CD8-positive, alpha-beta memory T cell (primary cell): ENCODE measurements at regions not wholly inside any gene's neighbourhood (a gene's known extent, or its start where the extent isn't known, plus 50 kb on each side); places are given as distances from the start of the nearest gene placed in this dataset.

ENCODE experiments used
- CTCF ChIA-PET: fragments of 350-600 bp; sonication (Branson Sonifier 250); formaldehyde crosslinking; loops from one replicate; lab custom pipeline; 2021; ENCODE audit warnings: antibody characterized with exemption; lab: Charles Lee
- POLR2A ChIA-PET: fragments of 350-600 bp; sonication (Branson Sonifier 250); formaldehyde crosslinking; loops from one replicate; lab custom pipeline; 2021; ENCODE audit warnings: antibody characterized with exemption; lab: Charles Lee
- DNase-seq, 5 donors: peaks; one replicate each; pipeline versions ENCODE4 v3.0.0 to v3.0.0-alpha.2; 2020 to 2022; ENCODE audit warnings: mixed read lengths in 1 of 5
- H3K27ac ChIP-seq: one replicate; pipeline ENCODE4 v1.7.0; 2013; ENCODE audit warnings: low read depth, mild to moderate bottlenecking, low read length, moderate library complexity
- H3K27me3 ChIP-seq: 2 replicates; pipeline ENCODE4 v1.7.0; 2013; ENCODE audit warnings: low read length, mild to moderate bottlenecking; ENCODE audit not compliant: insufficient read depth, poor library complexity, severe bottlenecking
- H3K36me3 ChIP-seq: 2 replicates; pipeline ENCODE4 v1.7.0; 2013; ENCODE audit warnings: mild to moderate bottlenecking, low read length, moderate library complexity; ENCODE audit not compliant: insufficient read depth
- H3K4me1 ChIP-seq: 2 replicates; pipeline ENCODE4 v1.7.0; 2013; ENCODE audit warnings: mild to moderate bottlenecking, low read length, moderate library complexity; ENCODE audit not compliant: insufficient read depth
- H3K4me3 ChIP-seq: 2 replicates; pipeline ENCODE4 v1.7.0; 2013; ENCODE audit warnings: mild to moderate bottlenecking, low read length
- H3K9me3 ChIP-seq: 2 replicates; pipeline ENCODE4 v1.7.0; 2013; ENCODE audit warnings: mild to moderate bottlenecking, low read length
- H3K27ac Mint-ChIP-seq, 8 donors: one replicate each; pipeline ENCODE4 v1.8.0; 2020 to 2021; ENCODE audit warnings: mixed read lengths in 8 of 8, mild to moderate bottlenecking in 6 of 8, inconsistent platforms in 3 of 8, moderate library complexity in 3 of 8
- H3K27me3 Mint-ChIP-seq, 2 donors: one replicate each; pipeline ENCODE4 v1.8.0; 2020 to 2021; ENCODE audit warnings: mixed read lengths in 2 of 2, mild to moderate bottlenecking in 1 of 2, moderate library complexity in 1 of 2
- H3K36me3 Mint-ChIP-seq, 3 donors: one replicate each; pipeline ENCODE4 v1.8.0; 2020 to 2021; ENCODE audit warnings: mixed read lengths in 3 of 3, inconsistent platforms in 1 of 3, mild to moderate bottlenecking in 1 of 3
- H3K4me1 Mint-ChIP-seq, 3 donors: one replicate each; pipeline ENCODE4 v1.8.0; 2020 to 2021; ENCODE audit warnings: mixed read lengths in 3 of 3, inconsistent platforms in 1 of 3, mild to moderate bottlenecking in 1 of 3
- H3K4me3 Mint-ChIP-seq, 7 donors: one replicate each; pipeline ENCODE4 v1.8.0; 2020 to 2021; ENCODE audit warnings: mixed read lengths in 7 of 7, mild to moderate bottlenecking in 6 of 7, moderate library complexity in 4 of 7, inconsistent platforms in 2 of 7
- H3K9me3 Mint-ChIP-seq, 5 donors: one replicate each; pipeline ENCODE4 v1.8.0; 2020 to 2022; ENCODE audit warnings: mixed read lengths in 5 of 5, mild to moderate bottlenecking in 3 of 5, moderate library complexity in 2 of 5, inconsistent platforms in 1 of 5

DNA sequence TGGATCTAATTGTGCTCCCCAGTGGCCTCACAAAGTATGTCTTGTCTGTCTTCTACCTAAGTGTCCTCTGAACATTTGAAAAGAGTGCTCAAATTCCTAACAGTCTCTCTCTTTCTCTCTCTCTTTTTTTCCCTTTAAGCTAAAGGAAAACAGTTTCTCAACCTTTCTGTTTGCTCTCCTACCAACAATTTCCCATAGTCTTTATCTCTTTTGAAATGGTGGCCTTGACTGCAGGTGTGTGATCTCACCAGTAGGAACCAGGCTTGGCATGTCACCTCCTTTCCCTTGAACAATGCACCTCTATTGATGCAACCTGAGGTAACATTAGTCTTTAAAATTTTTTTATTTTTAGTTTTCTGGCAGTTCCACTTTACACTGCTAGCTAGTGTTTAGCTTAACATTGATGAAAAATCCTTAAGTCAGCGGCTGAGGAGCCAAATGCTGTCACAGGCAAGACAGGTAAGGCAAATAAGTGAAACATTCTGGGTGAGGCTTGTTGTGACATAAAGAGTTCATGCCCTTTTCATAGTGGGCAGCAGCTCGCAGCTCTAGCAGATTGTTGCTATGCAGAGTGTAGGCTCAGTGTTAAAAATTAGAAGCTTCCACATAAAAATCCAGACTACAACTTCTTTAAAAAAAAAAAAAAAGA, 273.4 kb downstream of the HAPSTR1 start:
- CTCF ChIA-PET: no interaction called here
- no peaks in the 10 kb centered on the region for H3K9me3 ChIP-seq
- no peaks in the 10 kb centered on the region for H3K27me3 ChIP-seq
- no peak overlapping the region for H3K27ac ChIP-seq
- no peak overlapping the region for H3K4me3 ChIP-seq
- H3K27me3 Mint-ChIP-seq: peaks cover 0 to 6% of the 10 kb centered on the region in 2 donors
- no peak overlapping the region for H3K27ac Mint-ChIP-seq
- no peak overlapping the region for H3K4me3 Mint-ChIP-seq
- POLR2A ChIA-PET: no interaction called here
- no peak for DNase-seq
- no peaks in the 10 kb centered on the region for H3K4me1 Mint-ChIP-seq
- no peaks in the 10 kb centered on the region for H3K36me3 Mint-ChIP-seq
- peaks cover 4 to 13% (median 4%) of the 10 kb centered on the region in 5 donors for H3K9me3 Mint-ChIP-seq
- no peaks in the 10 kb centered on the region for H3K36me3 ChIP-seq
- no peaks in the 10 kb centered on the region for H3K4me1 ChIP-seq

DNA sequence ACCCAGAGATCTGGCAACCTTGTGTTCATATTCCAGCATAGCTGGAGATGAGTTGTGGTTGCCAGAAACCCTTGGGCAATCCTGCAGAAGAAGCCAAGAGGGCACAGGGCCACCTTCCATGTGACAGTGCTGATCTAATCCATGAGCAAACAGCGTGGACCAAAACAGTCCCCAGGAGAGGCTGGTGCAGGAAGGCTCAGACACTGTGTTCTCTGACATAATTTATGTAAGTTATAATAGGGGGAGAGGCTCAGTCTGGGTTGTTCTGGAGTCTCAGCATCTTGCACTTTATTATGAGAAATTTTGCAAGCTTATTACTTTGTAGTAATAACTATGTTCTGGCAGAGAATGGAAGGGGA, 273.9 kb downstream of the HAPSTR1 start:
- Histone ChIP-seq H3K9me3 (no peaks in the 10 kb centered on the region), H3K4me3 (no peak overlapping the region), H3K27me3 (no peaks in the 10 kb centered on the region), H3K36me3 (no peaks in the 10 kb centered on the region), H3K4me1 (no peaks in the 10 kb centered on the region), H3K27ac (no peak overlapping the region)
- Mint-ChIP-seq H3K36me3 (peaks cover 0 to 2% (median 0%) of the 10 kb centered on the region in 3 donors), H3K27me3 (peaks cover 0 to 6% of the 10 kb centered on the region in 2 donors), H3K4me3 (no peak overlapping the region), H3K9me3 (peaks cover 4 to 9% (median 4%) of the 10 kb centered on the region in 5 donors), H3K27ac (peak overlapping the region in 1 of 8 donors; percentile 45), H3K4me1 (no peaks in the 10 kb centered on the region)
- CTCF ChIA-PET: no interaction called here
- POLR2A ChIA-PET: no interaction called here
- DNase-seq: no peak

DNA sequence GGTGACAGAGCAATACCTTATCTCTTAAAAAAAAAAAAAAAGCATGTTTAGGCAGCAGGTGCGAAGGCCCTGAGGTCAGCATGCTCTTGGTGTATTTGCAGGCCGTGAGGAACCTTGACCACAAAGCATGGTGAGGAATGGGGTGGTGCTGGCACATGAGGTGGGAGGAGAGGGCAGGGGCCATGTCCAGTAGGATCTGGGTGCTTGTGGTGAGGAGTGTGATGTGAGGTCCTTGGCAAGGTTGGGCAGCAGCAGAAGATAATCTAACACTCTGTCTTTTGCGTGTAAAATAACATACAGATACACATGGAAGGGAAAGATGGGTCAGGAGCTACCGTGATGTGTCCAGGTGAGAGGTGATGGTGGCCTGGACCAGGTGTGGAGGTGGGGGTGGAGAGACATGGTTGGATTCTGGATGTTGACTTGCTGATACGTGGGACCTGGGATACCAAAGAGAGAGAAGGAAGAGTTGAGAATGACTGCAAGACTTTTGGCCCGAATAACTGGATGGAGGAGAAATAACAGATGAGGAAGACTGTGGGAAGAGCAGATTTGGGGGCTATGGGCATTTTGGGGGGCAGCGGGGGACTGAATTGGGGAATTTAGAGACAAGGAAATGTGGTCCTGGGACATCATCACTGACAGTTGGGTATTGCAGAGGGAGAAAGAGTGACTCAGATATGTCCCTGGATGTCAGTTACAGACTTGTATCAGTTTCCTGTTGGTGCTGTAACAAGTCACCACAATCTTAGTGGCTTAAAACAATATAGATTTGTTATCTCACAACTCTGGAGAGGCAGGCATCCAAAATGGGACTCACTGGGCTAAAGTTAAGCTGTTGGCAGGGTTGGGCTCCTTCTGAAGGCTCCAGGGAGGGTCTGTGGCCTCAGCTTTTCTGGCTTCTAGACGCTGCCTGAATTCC, 274.9 kb downstream of the HAPSTR1 start:
- Mint-ChIP-seq H3K27me3 (peaks cover 0 to 6% of the 10 kb centered on the region in 2 donors), H3K9me3 (peaks cover 3 to 10% (median 4%) of the 10 kb centered on the region in 5 donors), H3K36me3 (peaks cover 0 to 5% (median 0%) of the 10 kb centered on the region in 3 donors), H3K27ac (no peak overlapping the region), H3K4me3 (no peak overlapping the region), H3K4me1 (no peaks in the 10 kb centered on the region)
- DNase-seq: no peak
- ChIA-PET CTCF (no interaction called here), POLR2A (no interaction called here)
- no peak overlapping the region for H3K27ac ChIP-seq
- no peaks in the 10 kb centered on the region for H3K27me3 ChIP-seq
- no peak overlapping the region for H3K4me3 ChIP-seq
- no peaks in the 10 kb centered on the region for H3K4me1 ChIP-seq
- H3K9me3 ChIP-seq: no peaks in the 10 kb centered on the region
- H3K36me3 ChIP-seq: no peaks in the 10 kb centered on the region

DNA sequence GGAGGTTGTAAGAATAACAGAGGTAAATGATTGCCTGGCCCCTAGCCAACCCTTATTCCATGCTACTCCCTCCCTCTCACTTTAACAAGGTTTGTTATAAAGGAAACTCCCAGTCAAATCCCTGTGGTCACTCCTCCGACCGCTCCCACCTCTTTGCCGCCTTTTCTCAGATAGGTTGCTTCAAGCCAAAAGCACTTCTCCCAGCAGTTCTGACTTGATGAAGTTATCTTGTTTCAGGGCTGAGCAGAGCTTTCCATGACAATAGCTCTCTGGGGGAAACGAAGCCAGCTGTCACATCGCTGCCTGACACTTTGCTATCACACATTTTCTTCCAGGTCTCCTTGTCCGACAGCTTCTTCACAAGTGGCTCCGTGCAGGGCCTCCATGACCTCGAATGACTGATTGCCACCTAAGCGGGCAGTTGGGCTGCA, 278.6 kb downstream of the HAPSTR1 start:
- no peaks in the 10 kb centered on the region for H3K36me3 ChIP-seq
- no peaks in the 10 kb centered on the region for H3K27me3 ChIP-seq
- H3K27ac ChIP-seq: no peak overlapping the region
- Mint-ChIP-seq H3K9me3 (peaks cover 0 to 5% (median 3%) of the 10 kb centered on the region in 5 donors), H3K36me3 (peaks cover 0 to 5% (median 0%) of the 10 kb centered on the region in 3 donors), H3K27me3 (peaks cover 0 to 2% of the 10 kb centered on the region in 2 donors), H3K4me3 (no peak overlapping the region), H3K4me1 (no peaks in the 10 kb centered on the region), H3K27ac (no peak overlapping the region)
- CTCF ChIA-PET: no interaction called here
- no peak overlapping the region for H3K4me3 ChIP-seq
- POLR2A ChIA-PET: no interaction called here
- no peaks in the 10 kb centered on the region for H3K4me1 ChIP-seq
- H3K9me3 ChIP-seq: no peaks in the 10 kb centered on the region
- DNase-seq: no peak

DNA sequence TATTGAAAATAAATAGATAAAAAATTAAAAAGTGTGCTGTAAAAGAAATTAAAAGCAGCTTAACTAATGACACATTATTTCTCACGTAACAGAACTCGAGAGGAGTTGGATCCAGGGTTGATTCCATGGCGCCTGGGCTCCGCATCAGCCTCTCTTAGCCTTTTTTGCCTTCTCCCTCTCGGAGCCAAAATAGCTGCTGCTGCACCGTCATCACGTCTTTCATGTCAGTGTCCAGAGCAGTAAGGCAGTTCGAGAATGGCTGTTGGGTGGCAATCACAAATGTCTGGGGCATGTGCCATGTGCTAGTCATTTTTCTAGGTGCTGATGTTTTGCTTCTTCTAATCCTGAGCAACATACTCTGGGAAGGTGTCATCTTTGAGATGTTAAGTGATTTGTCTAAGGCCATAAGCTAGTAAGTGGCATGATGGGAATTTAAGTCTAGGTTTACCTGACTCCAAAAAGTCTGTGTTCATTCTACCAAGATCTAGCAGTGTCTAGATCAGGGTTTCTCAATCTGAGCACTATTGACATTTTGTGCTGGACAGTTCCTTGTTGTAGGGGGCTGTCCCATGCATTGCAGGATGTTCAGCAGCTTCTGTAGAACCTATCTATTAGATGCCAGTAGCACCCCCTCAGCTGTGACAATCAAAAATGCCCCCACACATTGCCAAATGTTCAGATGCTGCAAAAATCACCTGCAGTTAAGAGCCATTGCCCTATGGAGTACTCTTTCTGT, 280.4 kb downstream of the HAPSTR1 start:
- H3K4me3 Mint-ChIP-seq: no peak overlapping the region
- CTCF ChIA-PET: no interaction called here
- H3K36me3 ChIP-seq: no peaks in the 10 kb centered on the region

DNA sequence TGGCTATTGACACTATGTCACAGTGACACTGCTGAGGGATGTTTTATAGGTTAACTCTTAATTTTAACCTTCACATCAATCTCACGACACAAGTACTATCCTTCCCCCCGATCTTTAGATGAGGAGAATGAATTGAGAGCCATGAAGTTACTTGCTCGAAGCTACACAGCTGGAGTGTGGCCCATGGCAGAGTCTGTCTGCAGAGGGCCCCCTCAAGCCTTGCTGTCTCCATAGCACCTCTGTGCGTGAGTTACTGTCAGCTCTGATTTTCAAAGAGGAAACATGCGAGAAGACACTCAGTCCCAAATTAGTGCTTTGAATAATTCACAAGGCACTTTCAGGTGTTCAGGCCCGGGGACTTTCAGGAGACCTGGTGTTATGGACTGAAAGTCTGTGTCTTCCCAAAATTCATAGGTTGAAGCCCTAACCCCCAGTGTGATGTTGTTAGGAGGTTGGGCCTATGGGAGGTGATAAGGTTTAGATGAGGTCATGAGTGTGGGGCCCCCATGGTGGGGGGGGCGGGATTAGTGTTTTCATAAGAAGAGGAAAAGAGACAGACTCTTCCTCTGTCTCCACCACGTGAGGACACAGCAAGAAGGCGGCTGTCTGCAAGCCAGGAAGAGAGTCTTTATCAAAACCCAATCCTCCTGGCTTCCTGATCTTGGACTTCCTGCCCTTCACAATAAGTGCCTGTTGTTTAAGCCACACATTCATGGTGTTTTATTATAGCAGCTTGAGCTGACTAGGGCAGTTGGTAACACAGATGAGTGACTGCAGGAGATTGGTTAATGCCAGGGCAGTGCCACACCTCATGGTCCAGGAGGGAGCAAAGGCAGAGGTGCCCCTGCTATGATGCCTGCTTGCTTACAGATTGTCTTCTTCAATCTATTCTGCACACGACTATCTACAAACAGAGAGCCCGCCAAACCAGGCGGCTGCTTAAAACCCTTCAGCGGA, 281.8 kb downstream of the HAPSTR1 start:
- H3K27me3 ChIP-seq: no peaks in the 10 kb centered on the region
- Mint-ChIP-seq H3K4me1 (no peaks in the 10 kb centered on the region), H3K9me3 (peaks cover 0 to 5% (median 4%) of the 10 kb centered on the region in 5 donors), H3K36me3 (peaks cover 0 to 5% (median 0%) of the 10 kb centered on the region in 3 donors), H3K4me3 (no peak overlapping the region), H3K27me3 (no peaks in the 10 kb centered on the region), H3K27ac (no peak overlapping the region)
- H3K4me3 ChIP-seq: no peak overlapping the region
- no peaks in the 10 kb centered on the region for H3K4me1 ChIP-seq
- DNase-seq: no peak
- ChIA-PET CTCF (no interaction called here), POLR2A (no interaction called here)
- no peak overlapping the region for H3K27ac ChIP-seq
- H3K9me3 ChIP-seq: no peaks in the 10 kb centered on the region
- no peaks in the 10 kb centered on the region for H3K36me3 ChIP-seq

More for the DNA sequence above, 280.4 kb downstream of the HAPSTR1 start:
- POLR2A ChIA-PET: no interaction called here
- Mint-ChIP-seq H3K27me3 (peaks cover 0 to 2% of the 10 kb centered on the region in 2 donors), H3K27ac (no peak overlapping the region), H3K9me3 (peaks cover 0 to 5% (median 3%) of the 10 kb centered on the region in 5 donors), H3K36me3 (peaks cover 0 to 5% (median 0%) of the 10 kb centered on the region in 3 donors), H3K4me1 (no peaks in the 10 kb centered on the region)
- no peak for DNase-seq
- Histone ChIP-seq H3K27me3 (no peaks in the 10 kb centered on the region), H3K4me1 (no peaks in the 10 kb centered on the region), H3K9me3 (no peaks in the 10 kb centered on the region), H3K4me3 (no peak overlapping the region), H3K27ac (no peak overlapping the region)

DNA sequence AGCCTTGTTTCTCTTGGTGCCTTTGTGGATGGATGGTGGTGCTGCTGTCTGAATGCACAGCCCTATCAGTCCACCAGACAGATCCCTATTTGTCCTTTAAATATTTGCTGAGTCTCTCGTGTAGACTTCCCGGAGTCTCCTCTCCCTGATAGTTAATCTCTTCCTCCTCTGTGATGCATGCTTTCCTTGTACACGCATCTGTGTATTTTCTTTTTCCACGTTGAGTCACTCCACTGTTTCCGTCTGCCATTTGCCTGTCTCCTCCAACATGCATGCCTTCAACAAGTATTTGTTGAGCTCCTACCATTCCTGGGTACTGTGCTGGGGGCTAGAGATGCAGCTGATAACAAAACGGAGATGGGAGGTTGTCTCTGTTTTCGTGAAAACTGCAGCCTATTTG, 282.6 kb downstream of the HAPSTR1 start:
- Mint-ChIP-seq H3K9me3 (peaks cover 2 to 5% (median 3%) of the 10 kb centered on the region in 5 donors), H3K27me3 (peaks cover 0 to 4% of the 10 kb centered on the region in 2 donors), H3K4me3 (no peak overlapping the region), H3K27ac (no peak overlapping the region), H3K4me1 (no peaks in the 10 kb centered on the region), H3K36me3 (peaks cover 0 to 5% (median 0%) of the 10 kb centered on the region in 3 donors)
- H3K9me3 ChIP-seq: no peaks in the 10 kb centered on the region
- ChIA-PET POLR2A (no interaction called here), CTCF (no interaction called here)
- H3K4me3 ChIP-seq: no peak overlapping the region
- H3K36me3 ChIP-seq: no peaks in the 10 kb centered on the region
- DNase-seq: no peak
- no peaks in the 10 kb centered on the region for H3K4me1 ChIP-seq
- H3K27me3 ChIP-seq: no peaks in the 10 kb centered on the region
- H3K27ac ChIP-seq: no peak overlapping the region
